Fibroblast of the aortic adventitia (primary cell): ENCODE measurements at regions not wholly inside any gene's neighbourhood (a gene's known extent, or its start where the extent isn't known, plus 50 kb on each side); places are given as distances from the start of the nearest gene placed in this dataset.
A peak's percentile ranks its signal among the peaks of the same experiment; 100 is the strongest.

Experiments
- DNase-seq: peaks from one replicate; pipeline ENCODE4 v3.0.0-alpha.2; 2010; ENCODE audit warnings: low read depth
- H3K4me3 ChIP-seq: 2 replicates; pipeline ENCODE4 v1.5.1; 2011; ENCODE audit warnings: low read depth, mild to moderate bottlenecking, control low read depth, low read length, moderate library complexity
- CTCF ChIP-seq: IDR thresholded peaks from 2 replicates; pipeline ENCODE4 v1.5.1; 2011; ENCODE audit warnings: mild to moderate bottlenecking, low read length, control low read depth, inconsistent platforms; ENCODE audit not compliant: insufficient read depth

- TF ChIP-seq CTCF: no peak
- no peak for DNase-seq
Measured at GRCh38 chr22:48494968-48495750, 1332.5 kb downstream of the BRD1 start.

GRCh38 chr22:48494256-48494967, 1333.3 kb downstream of the BRD1 start:
- no peak for TF ChIP-seq CTCF
- no peak overlapping the region for H3K4me3 ChIP-seq
- no peak for DNase-seq

More at GRCh38 chr22:48494968-48495750, 1332.5 kb downstream of the BRD1 start:
- H3K4me3 ChIP-seq: no peak overlapping the region

GRCh38 chr22:48493733-48494132, 1333.9 kb downstream of the BRD1 start:
- H3K4me3 ChIP-seq: no peak overlapping the region
- no peak for TF ChIP-seq CTCF
- DNase-seq: no peak

- no peak overlapping the region for H3K4me3 ChIP-seq
- peak; percentile 77 for TF ChIP-seq CTCF
- DNase-seq: peak; percentile 69
Measured at GRCh38 chr22:48492366-48493320, 1335.0 kb downstream of the BRD1 start.

- no peak overlapping the region for H3K4me3 ChIP-seq
- no peak for TF ChIP-seq CTCF
- no peak for DNase-seq
Measured at GRCh38 chr22:48491451-48491941, 1336.2 kb downstream of the BRD1 start.
